AG10803 (cell line): ENCODE measurements at regions not wholly inside any gene's neighbourhood (a gene's known extent, or its start where the extent isn't known, plus 50 kb on each side); places are given as distances from the start of the nearest gene placed in this dataset.

Experiments
- DNase-seq: peaks from one replicate; pipeline ENCODE4 v3.0.0; 2010; ENCODE audit warnings: low read depth
- H3K4me3 ChIP-seq: 2 replicates; pipeline ENCODE4 v1.5.1; 2011; ENCODE audit warnings: mild to moderate bottlenecking, low read length, control low read depth
- TF ChIP-seq, protein P1 (sequence below): conservative IDR thresholded peaks from 2 replicates; pipeline ENCODE4 v1.5.1; 2011; ENCODE audit warnings: mild to moderate bottlenecking, low read length, control low read depth, inconsistent platforms

GRCh38 chr9:81841333-81841732 lies 86.9 kb upstream of the SPATA31D4 start:
- H3K4me3 ChIP-seq = no peak overlapping the region
- no peak for DNase-seq
- TF ChIP-seq, protein P1, sequence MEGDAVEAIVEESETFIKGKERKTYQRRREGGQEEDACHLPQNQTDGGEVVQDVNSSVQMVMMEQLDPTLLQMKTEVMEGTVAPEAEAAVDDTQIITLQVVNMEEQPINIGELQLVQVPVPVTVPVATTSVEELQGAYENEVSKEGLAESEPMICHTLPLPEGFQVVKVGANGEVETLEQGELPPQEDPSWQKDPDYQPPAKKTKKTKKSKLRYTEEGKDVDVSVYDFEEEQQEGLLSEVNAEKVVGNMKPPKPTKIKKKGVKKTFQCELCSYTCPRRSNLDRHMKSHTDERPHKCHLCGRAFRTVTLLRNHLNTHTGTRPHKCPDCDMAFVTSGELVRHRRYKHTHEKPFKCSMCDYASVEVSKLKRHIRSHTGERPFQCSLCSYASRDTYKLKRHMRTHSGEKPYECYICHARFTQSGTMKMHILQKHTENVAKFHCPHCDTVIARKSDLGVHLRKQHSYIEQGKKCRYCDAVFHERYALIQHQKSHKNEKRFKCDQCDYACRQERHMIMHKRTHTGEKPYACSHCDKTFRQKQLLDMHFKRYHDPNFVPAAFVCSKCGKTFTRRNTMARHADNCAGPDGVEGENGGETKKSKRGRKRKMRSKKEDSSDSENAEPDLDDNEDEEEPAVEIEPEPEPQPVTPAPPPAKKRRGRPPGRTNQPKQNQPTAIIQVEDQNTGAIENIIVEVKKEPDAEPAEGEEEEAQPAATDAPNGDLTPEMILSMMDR = no peak

GRCh38 chr9:81844131-81844567 lies 84.1 kb upstream of the SPATA31D4 start:
- TF ChIP-seq, protein P1 = no peak
- no peak overlapping the region for H3K4me3 ChIP-seq
- DNase-seq = no peak

- no peak overlapping the region for H3K4me3 ChIP-seq
- no peak for DNase-seq
- TF ChIP-seq, protein P1 = no peak
Observed at GRCh38 chr9:81847181-81847915, 80.9 kb upstream of the SPATA31D4 start.

DNA sequence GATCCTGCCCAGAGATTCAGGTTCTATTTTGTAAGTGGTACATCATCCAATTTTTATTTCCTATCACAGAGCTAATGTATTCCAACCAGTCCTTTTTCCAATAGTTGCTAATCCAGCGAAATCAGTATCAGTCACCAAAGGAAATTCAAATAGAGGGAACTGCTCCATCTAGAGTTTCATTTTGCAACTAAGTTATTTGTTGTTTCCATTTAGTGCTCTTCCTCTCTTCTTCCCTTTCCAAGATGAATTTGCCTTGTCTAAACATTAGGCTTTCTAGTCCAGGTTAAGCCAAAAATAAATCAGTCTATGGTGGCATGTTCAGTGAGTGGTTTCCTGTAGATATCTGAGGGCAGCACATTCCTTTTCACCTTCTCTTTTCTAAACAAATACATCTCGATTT lies 79.8 kb upstream of the SPATA31D4 start:
- DNase-seq = peak; percentile 43
- TF ChIP-seq, protein P1 = peak; percentile 67

GRCh38 chr9:81849631-81850259 lies 78.5 kb upstream of the SPATA31D4 start:
- DNase-seq = no peak
- TF ChIP-seq, protein P1 = no peak

More for the DNA sequence above, 79.8 kb upstream of the SPATA31D4 start:
- H3K4me3 ChIP-seq = no peak overlapping the region

GRCh38 chr9:81850724-81851123 lies 77.5 kb upstream of the SPATA31D4 start:
- DNase-seq = no peak
- H3K4me3 ChIP-seq = no peak overlapping the region
- TF ChIP-seq, protein P1 = no peak

More at GRCh38 chr9:81849631-81850259, 78.5 kb upstream of the SPATA31D4 start:
- no peak overlapping the region for H3K4me3 ChIP-seq

GRCh38 chr9:81851340-81851739 lies 76.9 kb upstream of the SPATA31D4 start:
- TF ChIP-seq, protein P1 = no peak
- DNase-seq = no peak
- no peak overlapping the region for H3K4me3 ChIP-seq
